ENCODE measurements at regions not wholly inside any gene's neighbourhood (a gene's known extent, or its start where the extent isn't known, plus 50 kb on each side); places are given as distances from the start of the nearest gene placed in this dataset.

GRCh38 chr10:108753326-108753725 lies 1170.0 kb downstream of the XPNPEP1 start:
- H3K27ac ChIP-seq (ENCODE audit: low read depth, low read length, poor library complexity, severe bottlenecking) = no peak overlapping the region
- no peak overlapping the region for H3K4me3 ChIP-seq (ENCODE audit: low read depth, low read length, poor library complexity, severe bottlenecking)
- intact Hi-C loops (cut with micrococcal nuclease; ENCODE audit: unreplicated experiment) = no loop called here
- ChIA-PET CTCF (ENCODE audit: unreplicated experiment) (no interaction called here), POLR2A (no interaction called here)
- no peaks in the 10 kb centered on the region for H4K20me1 ChIP-seq (ENCODE audit: insufficient read depth, low read length)
- H2AFZ ChIP-seq (ENCODE audit: low read length) = no peak overlapping the region
- H3K79me2 ChIP-seq (ENCODE audit: insufficient read depth, low read depth, low read length) = no peaks in the 10 kb centered on the region
- no peaks in the 10 kb centered on the region for H3K9me3 ChIP-seq (ENCODE audit: low read length)
- no peaks in the 10 kb centered on the region for H3K9me2 ChIP-seq (ENCODE audit: insufficient read depth, low read length)
- TF ChIP-seq EZH2phosphoT487 (IDR thresholded peaks at IDR 0.05; ENCODE audit: borderline replicate concordance, low read depth, low read length) (no peak), CTCF (conservative IDR thresholded peaks at IDR 0.05; ENCODE audit: low read length) (no peak)
- H3K4me1 ChIP-seq (ENCODE audit: insufficient read depth, low read length, poor library complexity, severe bottlenecking) = no peaks in the 10 kb centered on the region
- no peak overlapping the region for H3K4me2 ChIP-seq (ENCODE audit: low read length)
- no peak for DNase-seq (ENCODE audit: low spot score)
- BruUV-seq (replicated peaks) = no TSS peak
- H3K36me3 ChIP-seq (ENCODE audit: insufficient read depth, low read length) = no peaks in the 10 kb centered on the region

DNA sequence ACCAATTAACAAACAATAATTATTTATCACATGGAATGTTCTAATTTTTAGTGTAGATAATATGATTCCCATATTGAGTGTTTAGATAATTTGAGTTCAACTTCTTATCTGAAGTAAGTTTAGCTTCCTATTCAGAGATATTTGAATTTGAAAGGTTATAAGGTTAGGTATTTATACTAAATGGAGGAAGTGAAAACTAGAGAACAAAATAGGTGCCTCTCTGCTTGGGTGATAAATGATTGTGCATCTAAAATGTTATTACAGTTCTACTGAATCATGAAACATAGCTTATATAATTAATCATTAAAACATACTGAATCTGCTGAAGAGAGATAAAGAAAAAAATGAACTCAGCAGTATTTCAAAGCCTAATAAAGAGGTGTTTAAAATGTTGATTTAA lies 1174.3 kb downstream of the XPNPEP1 start:
- no peak for DNase-seq (ENCODE audit: low spot score)
- ChIA-PET CTCF (ENCODE audit: unreplicated experiment) (no interaction called here), POLR2A (interaction anchor here (0.6 to 0.9 kb wide), 4 partner anchors 12 to 1826 kb away, joined by 3 to 8 read pairs (median 3); no protein-coding TSS in a partner anchor)
- no peaks in the 10 kb centered on the region for H3K9me3 ChIP-seq (ENCODE audit: low read length)
- no peak overlapping the region for H2AFZ ChIP-seq (ENCODE audit: low read length)
- no peak for TF ChIP-seq EZH2phosphoT487 (IDR thresholded peaks at IDR 0.05; ENCODE audit: borderline replicate concordance, low read depth, low read length)
- TF ChIP-seq CTCF (conservative IDR thresholded peaks at IDR 0.05; ENCODE audit: low read length) = no peak
- no peaks in the 10 kb centered on the region for H3K9me2 ChIP-seq (ENCODE audit: insufficient read depth, low read length)
- H3K4me2 ChIP-seq (ENCODE audit: low read length) = no peak overlapping the region
- intact Hi-C loops (cut with micrococcal nuclease; ENCODE audit: unreplicated experiment) = no loop called here
- no peak overlapping the region for H3K4me3 ChIP-seq (ENCODE audit: low read depth, low read length, poor library complexity, severe bottlenecking)
- H3K4me1 ChIP-seq (ENCODE audit: insufficient read depth, low read length, poor library complexity, severe bottlenecking) = no peaks in the 10 kb centered on the region
- no peak overlapping the region for H3K27ac ChIP-seq (ENCODE audit: low read depth, low read length, poor library complexity, severe bottlenecking)
- H4K20me1 ChIP-seq (ENCODE audit: insufficient read depth, low read length) = no peaks in the 10 kb centered on the region
- H3K79me2 ChIP-seq (ENCODE audit: insufficient read depth, low read depth, low read length) = no peaks in the 10 kb centered on the region
- no peaks in the 10 kb centered on the region for H3K36me3 ChIP-seq (ENCODE audit: insufficient read depth, low read length)
- BruUV-seq (replicated peaks) = no TSS peak

DNA sequence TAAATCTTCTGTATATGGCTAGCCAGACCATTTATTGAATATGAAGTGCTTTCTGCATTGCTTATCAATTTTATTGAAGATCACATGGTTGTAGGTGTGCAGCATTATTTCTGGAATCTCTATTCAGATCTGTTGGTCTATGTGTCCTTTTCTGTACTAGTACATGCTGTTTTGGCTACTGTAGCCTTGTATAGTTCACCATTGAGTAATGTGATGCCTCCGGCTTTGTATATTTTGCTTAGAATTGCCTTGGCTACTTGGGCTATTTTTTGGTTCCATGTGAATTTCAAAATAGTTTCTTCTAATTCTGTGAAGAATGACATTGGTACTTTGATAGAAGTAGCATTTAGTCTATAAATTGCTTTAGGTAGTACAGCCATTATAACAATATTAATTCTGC lies 1187.2 kb downstream of the XPNPEP1 start:
- Histone ChIP-seq H3K4me3 (ENCODE audit: low read depth, low read length, poor library complexity, severe bottlenecking) (no peak overlapping the region), H3K36me3 (ENCODE audit: insufficient read depth, low read length) (no peaks in the 10 kb centered on the region), H3K9me3 (ENCODE audit: low read length) (no peaks in the 10 kb centered on the region), H2AFZ (ENCODE audit: low read length) (no peak overlapping the region), H3K4me1 (ENCODE audit: insufficient read depth, low read length, poor library complexity, severe bottlenecking) (no peaks in the 10 kb centered on the region), H3K4me2 (ENCODE audit: low read length) (no peak overlapping the region), H4K20me1 (ENCODE audit: insufficient read depth, low read length) (no peaks in the 10 kb centered on the region), H3K27ac (ENCODE audit: low read depth, low read length, poor library complexity, severe bottlenecking) (no peak overlapping the region), H3K9me2 (ENCODE audit: insufficient read depth, low read length) (no peaks in the 10 kb centered on the region), H3K79me2 (ENCODE audit: insufficient read depth, low read depth, low read length) (no peaks in the 10 kb centered on the region)
- no peak for DNase-seq (ENCODE audit: low spot score)
- intact Hi-C loops (cut with micrococcal nuclease; ENCODE audit: unreplicated experiment) = no loop called here
- POLR2A ChIA-PET = no interaction called here
- BruUV-seq (replicated peaks) = no TSS peak
- CTCF ChIA-PET (ENCODE audit: unreplicated experiment) = no interaction called here
- TF ChIP-seq EZH2phosphoT487 (IDR thresholded peaks at IDR 0.05; ENCODE audit: borderline replicate concordance, low read depth, low read length) (no peak), CTCF (conservative IDR thresholded peaks at IDR 0.05; ENCODE audit: low read length) (no peak)

Data from OCI-LY7 (cell line).